Left renal pelvis (tissue), 4 donors: ENCODE measurements at regions not wholly inside any gene's neighbourhood (a gene's known extent, or its start where the extent isn't known, plus 50 kb on each side); places are given as distances from the start of the nearest gene placed in this dataset.

Source experiments
- DNase-seq, 4 donors: peaks; one replicate each; pipeline ENCODE4 v3.0.0-alpha.2; 2013; ENCODE audit warnings: low read depth in 4 of 4, low spot score in 3 of 4

DNA sequence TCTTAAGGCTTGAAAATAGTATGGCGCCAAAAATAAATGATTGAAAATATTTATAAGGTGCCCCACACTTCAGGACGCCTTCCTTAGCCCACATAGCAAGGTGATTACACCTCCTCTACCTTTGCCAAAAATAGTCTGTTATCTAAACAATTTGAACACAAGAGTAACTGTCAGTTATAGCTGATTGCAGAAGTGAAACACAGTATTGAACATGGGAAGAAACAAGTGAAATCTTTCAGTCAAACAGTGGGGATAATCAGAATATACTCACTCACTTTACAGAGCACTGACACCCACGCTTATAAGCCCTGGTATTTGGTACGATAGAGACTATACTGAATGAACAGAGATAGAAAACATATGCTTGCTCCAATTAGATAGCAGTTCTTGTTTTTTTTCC lies 203.1 kb downstream of the RAB38 start:
- no peak for DNase-seq

DNA sequence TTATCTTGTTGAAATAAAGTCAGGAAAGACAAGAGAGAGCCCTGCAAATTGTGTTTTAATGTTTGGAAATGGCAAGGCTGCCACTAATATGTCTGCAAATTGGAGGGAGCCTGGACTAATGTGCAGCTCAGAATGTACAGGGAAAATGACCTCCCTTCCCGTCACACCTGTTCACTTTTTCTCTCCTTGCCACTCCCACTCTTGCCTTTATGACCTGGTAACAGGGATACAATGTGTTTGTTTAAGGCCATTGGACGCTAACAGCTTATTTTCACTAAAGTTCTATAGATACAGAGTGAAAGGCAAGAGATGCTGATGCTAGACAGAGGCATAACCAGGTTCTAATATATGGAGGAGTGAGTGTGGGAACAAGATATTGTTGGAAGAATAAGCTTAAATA lies 203.9 kb downstream of the RAB38 start:
- no peak for DNase-seq

DNA sequence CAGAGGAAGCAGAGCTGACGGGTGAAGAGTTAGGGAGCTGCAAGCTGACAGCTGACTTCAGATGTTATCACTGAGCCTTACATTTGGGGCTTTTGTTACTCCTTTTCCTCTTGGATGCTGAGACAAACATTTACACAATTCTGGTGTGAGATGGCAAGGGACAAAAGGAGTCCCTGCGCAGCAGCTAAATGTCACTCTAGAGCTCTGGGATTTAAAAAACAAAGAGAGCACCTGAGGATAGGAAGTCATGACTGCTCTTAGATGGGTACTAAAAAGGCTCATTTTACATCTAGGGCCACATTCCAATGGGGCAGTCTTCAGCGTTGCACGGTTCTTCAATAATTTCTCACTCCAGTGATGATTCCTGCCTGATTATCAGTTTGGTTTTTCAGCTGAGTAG lies 204.5 kb downstream of the RAB38 start:
- DNase-seq = no peak

DNA sequence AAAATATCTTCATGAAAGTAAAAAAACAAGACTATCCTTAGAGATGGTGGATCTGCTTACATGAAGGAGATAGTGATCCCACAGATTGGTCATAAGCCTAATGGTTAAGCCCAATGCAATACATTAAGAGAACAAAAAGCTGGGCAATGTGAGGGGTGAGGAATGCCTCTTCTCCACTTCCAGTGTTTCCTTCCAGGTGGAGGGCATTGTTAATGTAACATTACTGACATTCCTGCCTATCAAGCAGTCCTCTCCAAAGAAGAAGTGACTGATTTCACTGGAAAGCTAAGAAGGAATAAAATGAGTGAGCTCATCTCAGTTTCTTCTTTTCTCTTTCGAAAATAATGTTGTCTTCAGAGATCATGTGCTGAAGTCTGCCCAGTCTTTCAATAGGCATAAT lies 207.8 kb downstream of the RAB38 start:
- no peak for DNase-seq

DNA sequence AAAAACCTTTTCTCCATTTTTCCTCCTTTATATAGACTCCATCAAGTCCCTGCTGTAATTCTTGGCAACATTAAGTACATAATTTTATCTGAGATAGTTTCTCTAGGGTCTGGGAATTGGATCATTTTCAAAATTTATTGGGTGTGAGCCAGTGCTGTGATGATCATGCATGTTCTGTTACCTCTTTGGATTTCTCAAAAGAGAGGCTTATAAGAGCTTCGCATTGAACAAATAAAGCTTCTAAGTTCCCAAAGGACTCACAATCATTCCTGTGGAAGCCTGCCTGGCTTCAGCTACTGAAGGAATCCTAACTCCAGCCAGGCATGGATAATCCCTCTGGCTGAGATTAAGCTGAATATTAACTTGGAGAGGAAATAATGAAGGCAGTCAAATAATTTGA lies 208.5 kb downstream of the RAB38 start:
- DNase-seq = no peak

DNA sequence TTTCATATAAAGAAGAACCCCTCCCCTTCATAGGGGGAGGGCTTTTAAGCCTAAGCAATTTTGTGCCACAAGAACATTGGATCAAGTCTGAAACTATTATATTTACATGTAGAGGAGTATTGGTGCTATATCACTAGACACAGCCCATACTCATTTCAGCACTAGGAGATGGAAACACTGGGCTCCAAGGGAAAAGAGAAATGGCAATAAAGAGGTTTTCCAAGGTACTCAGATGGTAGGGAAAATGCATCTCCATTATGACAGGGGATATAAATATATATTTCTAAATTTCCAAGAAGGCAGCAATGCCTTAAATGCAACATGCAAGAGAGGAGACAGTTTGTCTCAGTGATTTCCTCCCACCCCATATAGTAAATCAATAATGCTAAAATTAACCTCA lies 209.0 kb downstream of the RAB38 start:
- DNase-seq = no peak

DNA sequence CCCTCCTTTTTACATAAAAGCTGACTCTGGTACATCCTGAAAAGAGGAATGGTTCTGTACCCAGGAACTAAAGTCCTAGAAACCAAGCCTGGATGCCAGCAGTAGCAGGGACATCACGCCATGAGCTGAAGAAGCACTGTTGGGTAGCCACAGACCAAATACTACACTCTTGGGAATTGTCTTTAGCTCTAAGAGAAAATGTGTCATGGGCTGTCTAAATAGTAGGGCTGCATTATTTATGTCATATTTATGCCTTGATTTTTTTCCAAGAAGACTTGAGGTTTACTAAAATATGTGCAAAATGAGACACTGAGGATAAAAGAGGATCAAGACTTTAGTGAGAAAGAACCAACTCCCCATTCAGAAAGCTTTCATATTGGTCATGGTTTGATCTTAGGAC lies 213.6 kb downstream of the RAB38 start:
- no peak for DNase-seq

DNA sequence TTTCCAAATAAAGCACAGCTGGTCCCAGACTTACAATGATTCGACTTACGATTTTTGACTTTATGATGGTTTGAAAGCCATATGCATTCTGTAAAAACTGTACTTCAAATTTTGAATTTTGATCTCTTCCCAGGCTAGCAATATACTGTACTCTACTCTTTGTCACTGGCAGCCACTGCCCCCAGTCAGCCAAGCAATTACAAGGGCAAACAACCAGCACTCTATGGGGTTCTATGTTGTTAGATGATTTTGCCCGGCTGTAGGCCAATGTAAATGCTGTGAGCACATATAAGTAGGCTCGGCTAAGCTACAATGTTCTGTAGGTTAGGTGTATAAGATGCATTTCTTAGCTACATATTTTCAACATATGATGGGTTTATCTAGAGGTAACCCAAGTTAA lies 217.3 kb downstream of the RAB38 start:
- DNase-seq = no peak

DNA sequence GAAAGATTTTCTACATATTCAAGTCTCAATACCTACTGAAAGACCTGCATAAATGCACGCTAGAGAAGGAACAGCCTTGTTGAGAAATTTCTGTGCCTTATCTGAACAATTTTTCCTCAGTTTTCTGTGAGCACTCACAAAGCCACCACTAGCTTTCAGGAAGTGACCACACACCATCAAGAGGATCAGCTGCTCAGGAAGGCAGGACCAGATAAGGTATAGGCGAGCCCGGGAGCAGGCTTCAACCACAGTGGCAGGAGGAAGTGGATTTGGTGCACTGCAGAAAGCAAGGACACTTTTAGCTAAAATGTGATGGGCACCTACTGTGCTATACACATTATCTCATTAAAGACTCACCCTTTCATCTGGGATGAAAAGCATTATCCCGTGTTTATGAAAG lies 220.8 kb downstream of the RAB38 start:
- no peak for DNase-seq

DNA sequence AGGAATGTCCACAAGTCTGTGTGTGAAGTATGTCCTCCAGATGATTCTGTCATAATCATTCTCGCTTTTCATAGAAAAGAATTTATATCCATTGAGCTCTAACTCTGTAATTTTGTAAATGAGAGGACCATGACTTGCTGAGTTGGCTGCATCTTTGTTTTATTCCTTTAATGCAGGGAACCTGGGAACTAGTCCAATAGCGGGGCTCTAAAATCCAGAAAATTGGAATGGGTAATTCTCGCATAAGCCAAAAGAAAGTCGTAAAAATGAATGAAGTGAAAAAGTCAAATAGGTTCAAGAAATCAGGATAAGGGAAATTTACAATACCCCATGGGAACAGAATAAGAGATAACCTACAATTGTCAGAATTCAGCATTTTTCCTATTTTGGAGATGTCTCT lies 232.5 kb downstream of the RAB38 start:
- no peak for DNase-seq

DNA sequence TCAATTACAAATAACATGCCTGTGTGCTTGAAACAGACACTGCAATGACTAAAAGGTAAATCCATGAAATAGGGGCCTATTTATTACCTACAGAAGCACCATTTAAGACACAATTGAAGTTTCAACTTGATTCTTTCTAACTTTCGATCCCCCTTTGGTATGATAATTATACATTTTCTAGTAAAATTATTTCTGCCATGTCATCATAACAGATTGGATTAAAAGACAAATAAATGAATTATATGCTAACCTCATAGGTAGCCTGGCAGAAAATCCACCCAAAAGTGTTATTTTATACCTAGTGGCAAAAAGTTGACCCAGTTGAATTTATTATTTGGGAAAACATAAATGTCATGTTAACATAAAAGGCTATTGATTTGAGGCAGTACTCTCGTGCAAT lies 241.1 kb downstream of the RAB38 start:
- no peak for DNase-seq

DNA sequence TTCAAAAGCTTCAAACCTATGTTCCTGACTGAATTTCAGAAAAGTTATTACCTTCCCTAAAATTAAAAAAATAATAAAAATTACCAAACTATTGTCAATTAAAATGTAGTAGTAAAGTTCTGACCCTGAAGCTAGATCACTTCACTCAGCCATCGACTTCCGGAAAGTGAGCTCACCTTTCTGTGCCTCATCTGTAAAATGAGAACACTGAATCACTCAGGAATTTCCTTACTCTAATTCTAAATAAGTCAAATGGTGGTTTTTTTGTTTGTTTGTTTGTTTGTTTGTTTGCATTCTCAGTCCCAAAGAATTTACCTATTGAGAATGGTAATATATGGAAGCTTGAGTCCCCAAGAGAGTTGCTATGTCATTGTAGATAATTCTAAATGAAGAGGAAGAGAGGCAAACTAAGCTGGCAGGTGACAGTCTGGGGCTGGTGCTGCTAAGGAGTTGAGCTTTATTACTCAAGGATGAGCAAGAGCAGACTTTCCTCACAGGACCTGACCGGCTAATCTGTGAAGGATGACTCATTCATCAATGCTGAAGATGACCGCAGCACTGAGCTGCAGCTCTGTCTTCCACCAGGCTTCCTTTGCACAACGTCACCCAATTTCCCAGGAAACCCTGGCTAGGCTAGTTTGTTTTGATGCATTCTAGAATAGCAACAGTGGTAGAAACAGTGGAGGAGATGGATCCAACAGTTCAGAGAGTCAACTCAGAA lies 248.8 kb downstream of the RAB38 start:
- no peak for DNase-seq

DNA sequence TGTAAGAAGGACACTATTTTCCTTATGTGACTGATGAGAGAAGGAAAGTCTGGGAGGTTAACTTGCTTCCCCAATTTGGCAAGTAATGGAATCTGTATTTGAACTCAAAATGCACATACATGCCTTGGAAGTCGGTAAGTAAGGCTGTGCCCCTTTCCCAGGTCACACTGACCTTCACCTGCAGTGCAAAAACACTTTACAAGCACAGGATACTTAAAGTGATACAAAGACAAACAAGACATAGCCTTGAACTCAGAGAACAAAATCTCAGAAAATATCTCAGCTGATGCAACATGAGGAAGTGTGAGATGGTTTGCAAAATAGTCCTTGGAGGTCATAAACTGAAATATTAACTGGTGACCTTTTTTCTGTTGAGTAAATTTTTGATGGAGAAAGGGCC lies 251.1 kb downstream of the RAB38 start:
- DNase-seq = no peak

DNA sequence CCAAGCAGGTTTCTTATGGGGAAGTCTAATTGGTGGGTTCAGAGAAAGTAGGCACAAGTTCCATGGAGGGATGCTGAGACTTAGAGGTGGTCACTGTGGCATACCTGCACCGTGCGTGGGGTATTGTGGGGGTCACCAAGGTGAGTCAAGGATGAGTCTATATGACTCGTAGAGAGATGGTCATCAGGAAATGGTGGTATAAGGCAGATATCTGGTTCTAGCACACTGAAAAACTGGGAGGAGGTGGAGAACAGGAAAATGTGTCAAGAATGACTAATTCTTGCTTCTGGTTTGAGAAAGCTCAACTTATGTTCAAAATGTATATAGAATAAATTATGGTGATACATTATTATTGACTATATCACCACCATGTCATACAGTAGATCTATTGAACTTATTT lies 258.1 kb downstream of the RAB38 start:
- no peak for DNase-seq

DNA sequence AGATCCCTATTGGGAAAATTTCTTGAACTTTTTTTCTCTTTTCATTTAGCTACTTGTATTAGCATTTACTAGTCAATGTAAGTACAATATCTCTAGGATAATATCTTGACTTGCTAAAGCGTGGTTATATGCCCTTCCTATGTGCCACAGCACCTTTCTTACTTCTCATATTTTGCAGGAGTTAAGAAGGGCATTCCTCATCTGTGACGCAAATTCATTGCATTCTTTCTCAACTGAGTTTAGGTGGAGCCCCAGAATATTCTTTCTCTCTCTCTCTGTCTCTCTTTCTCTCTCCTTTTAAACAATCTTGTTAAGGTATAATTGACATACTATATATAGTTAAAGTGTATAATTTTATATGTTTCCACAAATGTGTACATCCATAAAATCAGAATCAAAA lies 266.1 kb downstream of the RAB38 start:
- no peak for DNase-seq

DNA sequence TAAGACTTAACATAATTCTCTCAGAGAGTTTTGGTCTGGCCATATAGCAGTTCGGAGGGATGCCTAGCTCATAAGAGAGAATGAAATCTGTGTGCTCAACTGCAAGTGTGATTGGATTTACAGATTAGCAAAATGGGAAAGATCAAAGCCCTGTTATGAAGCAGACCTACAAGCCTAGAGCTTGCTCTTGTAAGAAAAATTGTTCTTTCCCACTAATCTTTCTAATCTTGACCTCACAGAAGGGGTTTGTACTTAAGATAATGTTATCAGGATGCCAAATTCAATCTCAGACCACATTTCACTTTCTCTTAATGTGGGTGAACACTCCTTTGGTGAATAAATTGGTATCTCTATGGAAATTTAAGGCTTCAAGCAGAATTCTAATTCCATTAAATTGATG lies 267.2 kb downstream of the RAB38 start:
- DNase-seq = no peak

DNA sequence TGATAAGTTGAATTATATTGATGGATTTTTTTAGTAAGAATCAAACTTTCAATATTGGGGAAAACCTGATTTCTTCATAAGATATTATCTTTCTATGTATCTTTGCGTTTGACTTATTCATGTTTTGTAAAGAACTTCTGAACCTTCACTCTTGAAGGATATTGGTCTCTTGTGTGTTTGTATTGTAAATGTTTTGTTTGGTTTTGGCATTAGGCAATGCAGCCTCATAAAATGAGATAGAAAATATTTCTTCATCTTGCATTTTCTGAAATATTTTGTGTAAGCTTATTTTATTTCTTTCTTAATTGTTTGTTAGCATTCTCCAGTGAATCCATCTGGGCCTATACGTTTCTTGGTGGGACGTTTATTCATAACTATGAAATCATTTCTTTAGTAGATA lies 271.9 kb downstream of the RAB38 start:
- DNase-seq = no peak

DNA sequence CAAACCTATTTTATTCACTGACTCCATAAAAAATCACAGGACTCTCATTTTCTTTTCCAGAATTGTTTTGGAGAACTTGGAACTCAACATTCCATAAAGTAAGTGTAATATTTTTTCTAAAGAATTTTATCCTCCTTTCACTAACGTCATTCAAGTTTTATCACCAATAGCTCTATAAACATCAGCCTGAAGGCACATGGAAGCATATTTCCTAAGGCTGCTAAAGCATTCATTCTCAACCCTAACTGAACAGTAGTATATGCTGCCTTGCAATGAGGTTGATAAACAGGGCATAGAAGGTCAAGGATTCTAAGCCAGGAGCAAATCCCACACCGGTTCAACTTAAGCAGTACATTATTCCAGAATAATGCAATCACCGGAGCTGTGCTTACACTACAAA lies 273.9 kb downstream of the RAB38 start:
- no peak for DNase-seq

DNA sequence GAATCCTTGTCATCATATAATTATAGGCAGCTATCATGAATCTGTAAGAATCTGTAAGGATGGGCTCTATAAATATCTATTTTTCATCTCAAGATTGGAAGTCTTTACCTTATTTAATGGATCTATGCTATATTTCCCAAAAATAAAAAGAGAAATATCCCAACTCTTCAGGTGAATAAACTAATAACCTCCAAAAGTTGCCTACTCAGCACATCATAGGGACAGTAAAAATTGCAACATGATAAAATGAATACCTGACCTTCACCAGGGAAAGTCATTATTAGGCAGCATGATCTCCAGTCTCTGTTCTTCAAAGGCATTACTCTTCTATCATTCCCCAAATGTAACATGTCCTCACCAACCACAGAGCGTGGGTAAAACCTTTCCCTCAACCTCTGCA lies 277.3 kb downstream of the RAB38 start:
- DNase-seq = no peak

DNA sequence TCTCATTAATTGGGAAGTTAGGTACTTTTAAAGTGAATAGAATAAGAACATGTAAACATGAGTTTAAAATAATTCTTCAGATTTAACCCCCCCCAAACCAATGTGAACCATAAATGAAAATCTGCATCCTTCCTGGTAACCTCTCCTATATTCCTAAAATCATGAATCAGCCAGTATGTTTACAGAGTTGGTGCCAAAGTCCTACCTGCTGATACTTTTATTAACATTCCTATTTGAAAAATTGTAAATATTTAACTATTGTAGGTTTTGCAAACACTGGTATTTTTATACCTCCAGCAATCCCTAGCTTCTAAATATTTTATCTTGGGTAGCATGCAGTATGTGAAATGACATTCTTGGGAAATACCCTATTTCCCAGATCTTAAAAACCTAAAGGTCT lies 278.2 kb downstream of the RAB38 start:
- no peak for DNase-seq

DNA sequence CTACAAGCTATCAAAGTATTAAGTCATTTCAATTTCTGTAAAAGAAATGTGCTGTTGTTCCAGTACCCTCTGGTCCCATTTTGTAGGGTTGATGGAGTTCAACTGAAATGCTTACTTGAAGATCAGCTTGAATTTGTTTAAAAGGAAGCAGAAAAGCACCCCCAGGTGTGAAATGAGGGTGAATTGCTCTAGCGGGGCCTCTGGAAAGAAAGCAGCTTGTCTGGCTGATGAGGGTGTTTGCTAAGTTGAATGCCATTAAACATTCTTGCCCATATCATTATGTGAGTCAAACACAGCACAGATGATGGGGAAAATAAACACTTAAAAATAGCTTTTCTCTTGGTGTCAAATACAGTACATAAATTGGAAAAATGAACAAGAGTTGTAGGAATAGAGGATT lies 280.3 kb downstream of the RAB38 start:
- no peak for DNase-seq

DNA sequence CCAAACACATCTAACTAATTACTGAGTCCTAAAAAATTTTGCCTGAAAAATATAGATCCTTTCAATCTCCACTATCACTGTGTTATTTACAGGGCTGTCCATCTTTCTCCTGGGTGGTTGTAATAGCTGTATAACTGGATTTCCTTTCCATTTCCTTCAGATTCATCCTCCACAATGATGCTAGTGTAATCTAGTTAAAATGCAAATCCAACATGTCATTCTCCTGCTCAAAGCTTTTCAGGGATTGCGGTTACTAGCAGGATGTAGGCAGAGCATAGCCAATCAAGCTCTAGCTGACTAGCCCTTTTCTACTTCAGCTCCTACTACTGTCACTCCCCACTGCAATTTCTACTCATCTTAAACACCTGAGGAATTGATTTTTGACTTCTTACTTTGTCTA lies 283.0 kb downstream of the RAB38 start:
- DNase-seq = no peak

DNA sequence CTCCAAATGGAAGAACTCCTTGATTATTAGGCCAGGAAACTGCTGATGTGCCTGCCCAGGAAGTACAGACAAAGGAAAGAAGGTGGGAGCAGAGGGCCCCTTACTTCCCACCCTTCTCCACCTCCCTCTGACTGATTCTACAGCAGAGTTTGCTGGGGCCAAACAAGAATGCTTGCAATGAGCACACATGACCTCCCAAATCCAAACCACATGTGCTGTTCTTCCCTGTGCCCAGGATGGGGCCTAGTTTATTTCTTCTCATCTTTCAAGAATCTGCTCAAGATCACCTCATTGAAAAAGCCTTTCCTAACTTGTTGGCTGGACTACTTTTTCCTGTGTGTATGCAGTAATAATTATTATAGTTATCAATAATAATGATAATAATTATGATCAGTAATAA lies 286.1 kb downstream of the RAB38 start:
- DNase-seq = no peak
